OCI-LY1 (cell line): ENCODE measurements at regions not wholly inside any gene's neighbourhood (a gene's known extent, or its start where the extent isn't known, plus 50 kb on each side); places are given as distances from the start of the nearest gene placed in this dataset.

Experiments
- H2AFZ ChIP-seq: fragments of 200-600 bp; sonication (generic), shearing (Covaris generic); 2 replicates; pipeline ENCODE4 v1.6.0; 2014; ENCODE audit warnings: antibody characterized with exemption, mild to moderate bottlenecking, low read length
- H3F3A ChIP-seq: fragments of 200-600 bp; sonication (generic), shearing (Covaris generic); 2 replicates; pipeline ENCODE4 v1.6.0; 2014; ENCODE audit warnings: mild to moderate bottlenecking, antibody characterized with exemption, low read length, moderate library complexity; ENCODE audit not compliant: insufficient read depth
- H3K27ac ChIP-seq: fragments of 200-600 bp; sonication (generic); 2 replicates; pipeline ENCODE4 v1.5.1; 2014; ENCODE audit warnings: low read length, mixed run types, mild to moderate bottlenecking, low read depth; ENCODE audit not compliant: poor library complexity, severe bottlenecking
- H3K27me3 ChIP-seq: fragments of 200-600 bp; sonication (generic); 2 replicates; pipeline ENCODE4 v1.6.0; 2014; ENCODE audit warnings: antibody characterized with exemption, mild to moderate bottlenecking, low read length, moderate library complexity; ENCODE audit not compliant: insufficient read depth
- H3K36me3 ChIP-seq: fragments of 200-600 bp; sonication (generic); 2 replicates; pipeline ENCODE4 v1.6.1; 2014; ENCODE audit warnings: mild to moderate bottlenecking, antibody characterized with exemption, low read length, moderate library complexity, mixed read lengths; ENCODE audit not compliant: insufficient read depth
- H3K4me1 ChIP-seq: fragments of 200-600 bp; sonication (generic); 2 replicates; pipeline ENCODE4 v1.5.1; 2014; ENCODE audit warnings: mild to moderate bottlenecking, low read length, moderate library complexity; ENCODE audit not compliant: insufficient read depth, severe bottlenecking
- H3K4me2 ChIP-seq: fragments of 200-600 bp; sonication (generic), shearing (Covaris generic); 2 replicates; pipeline ENCODE4 v1.6.1; 2014; ENCODE audit warnings: low read length
- H3K4me3 ChIP-seq: fragments of 200-600 bp; sonication (generic); 2 replicates; pipeline ENCODE4 v1.5.1; 2014; ENCODE audit warnings: low read length, low read depth, mild to moderate bottlenecking, mixed read lengths; ENCODE audit not compliant: poor library complexity, severe bottlenecking
- H3K79me2 ChIP-seq: fragments of 200-600 bp; shearing (Covaris generic); 2 replicates; pipeline ENCODE4 v1.6.1; 2016; ENCODE audit warnings: mixed run types, low read length, mixed read lengths; ENCODE audit not compliant: insufficient read depth
- H3K9ac ChIP-seq: fragments of 200-600 bp; sonication (generic), shearing (Covaris generic); 2 replicates; pipeline ENCODE4 v1.6.1; 2014; ENCODE audit warnings: mild to moderate bottlenecking, low read length, mixed read lengths
- H3K9me2 ChIP-seq: fragments of 200-600 bp; sonication (generic), shearing (Covaris generic); 2 replicates; pipeline ENCODE4 v1.6.1; 2014; ENCODE audit warnings: low read depth, mild to moderate bottlenecking, low read length, mixed read lengths
- H3K9me3 ChIP-seq: fragments of 200-600 bp; shearing (Covaris generic); 2 replicates; pipeline ENCODE4 v1.6.1; 2014; ENCODE audit warnings: low read length, mixed read lengths
- H4K20me1 ChIP-seq: fragments of 200-600 bp; sonication (generic), shearing (Covaris generic); 2 replicates; pipeline ENCODE4 v1.6.0; 2016; ENCODE audit warnings: mild to moderate bottlenecking, low read length; ENCODE audit not compliant: insufficient read depth
- EZH2 ChIP-seq: fragments of 200-600 bp; sonication (generic), shearing (Covaris generic); IDR thresholded peaks from 2 replicates; pipeline ENCODE4 v1.8.0; 2017; ENCODE audit warnings: borderline replicate concordance, mixed run types, mild to moderate bottlenecking, antibody characterized with exemption, low read length, moderate library complexity, mixed read lengths
- TF ChIP-seq, protein P1 (sequence below): fragments of 200-600 bp; sonication (generic), shearing (Covaris generic); IDR thresholded peaks from 2 replicates; pipeline ENCODE4 v1.5.1; 2017; ENCODE audit warnings: mild to moderate bottlenecking, antibody characterized with exemption, low read length, moderate library complexity, mixed read lengths

DNA sequence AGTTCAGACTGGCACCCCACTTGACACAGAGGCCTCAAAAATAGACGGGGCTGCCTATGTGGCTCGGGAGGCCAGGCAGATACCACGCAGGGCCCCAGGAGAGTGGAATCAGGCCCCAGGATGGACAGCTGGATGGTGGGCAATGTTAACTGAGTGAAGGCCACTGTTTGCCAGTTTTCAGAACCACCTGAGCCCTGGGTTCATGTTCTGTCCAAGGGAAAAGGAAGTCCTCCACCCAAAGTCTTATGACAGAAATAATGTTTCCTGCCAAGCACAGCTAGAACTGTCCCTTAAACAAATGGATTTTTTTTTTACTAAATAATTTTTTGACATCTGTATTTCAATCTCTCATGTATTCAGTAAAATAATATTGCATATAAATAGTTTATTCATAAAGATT, 228.4 kb downstream of the KLF13 start:
- no peaks in the 10 kb centered on the region for H3K9me2 ChIP-seq
- no peaks in the 10 kb centered on the region for H3K4me1 ChIP-seq
- H3K36me3 ChIP-seq = no peaks in the 10 kb centered on the region
- peaks cover 4% of the 10 kb centered on the region; the same call in 1 of the 2 replicates for H3K27me3 ChIP-seq
- H3K9me3 ChIP-seq = no peaks in the 10 kb centered on the region
- no peak overlapping the region for H3K9ac ChIP-seq
- H3K79me2 ChIP-seq = no peaks in the 10 kb centered on the region
- no peak overlapping the region for H3K4me2 ChIP-seq
- H4K20me1 ChIP-seq = no peaks in the 10 kb centered on the region
- H3K4me3 ChIP-seq = no peak overlapping the region
- TF ChIP-seq EZH2 = no peak
- TF ChIP-seq, protein P1, sequence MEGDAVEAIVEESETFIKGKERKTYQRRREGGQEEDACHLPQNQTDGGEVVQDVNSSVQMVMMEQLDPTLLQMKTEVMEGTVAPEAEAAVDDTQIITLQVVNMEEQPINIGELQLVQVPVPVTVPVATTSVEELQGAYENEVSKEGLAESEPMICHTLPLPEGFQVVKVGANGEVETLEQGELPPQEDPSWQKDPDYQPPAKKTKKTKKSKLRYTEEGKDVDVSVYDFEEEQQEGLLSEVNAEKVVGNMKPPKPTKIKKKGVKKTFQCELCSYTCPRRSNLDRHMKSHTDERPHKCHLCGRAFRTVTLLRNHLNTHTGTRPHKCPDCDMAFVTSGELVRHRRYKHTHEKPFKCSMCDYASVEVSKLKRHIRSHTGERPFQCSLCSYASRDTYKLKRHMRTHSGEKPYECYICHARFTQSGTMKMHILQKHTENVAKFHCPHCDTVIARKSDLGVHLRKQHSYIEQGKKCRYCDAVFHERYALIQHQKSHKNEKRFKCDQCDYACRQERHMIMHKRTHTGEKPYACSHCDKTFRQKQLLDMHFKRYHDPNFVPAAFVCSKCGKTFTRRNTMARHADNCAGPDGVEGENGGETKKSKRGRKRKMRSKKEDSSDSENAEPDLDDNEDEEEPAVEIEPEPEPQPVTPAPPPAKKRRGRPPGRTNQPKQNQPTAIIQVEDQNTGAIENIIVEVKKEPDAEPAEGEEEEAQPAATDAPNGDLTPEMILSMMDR = no peak
- H3F3A ChIP-seq = no peaks in the 10 kb centered on the region
- H2AFZ ChIP-seq = no peak overlapping the region
- no peak overlapping the region for H3K27ac ChIP-seq

DNA sequence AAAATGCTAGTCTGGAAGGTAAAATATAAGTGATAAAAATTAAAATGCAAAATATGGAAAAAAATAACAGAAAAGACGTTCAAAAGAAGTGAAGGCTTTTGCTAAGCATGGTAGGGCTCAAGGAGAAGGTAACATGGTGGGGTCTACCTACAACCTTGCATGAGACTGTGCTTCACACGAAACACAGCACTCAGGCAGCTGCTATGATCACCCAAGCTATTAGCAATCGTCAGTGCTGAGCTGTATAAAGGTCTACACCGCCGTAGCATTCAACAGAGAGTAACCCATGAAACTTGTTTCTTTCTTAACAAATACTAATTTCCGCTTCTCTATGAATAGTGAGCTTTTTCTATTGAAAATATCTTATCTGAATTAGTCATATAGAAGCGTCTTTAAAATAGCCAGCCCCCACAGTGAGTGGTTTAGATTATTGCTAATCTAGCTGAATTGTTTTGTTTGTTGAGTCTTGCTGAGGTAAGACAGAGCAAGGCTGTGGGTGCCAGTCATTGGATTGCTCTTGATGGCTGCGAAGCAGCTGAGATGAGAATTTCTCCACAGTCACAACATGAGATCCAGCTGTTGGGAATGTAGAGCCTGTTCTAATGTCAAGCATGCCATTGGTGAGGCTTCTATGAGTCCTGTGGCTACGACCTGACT, 230.0 kb downstream of the KLF13 start:
- H2AFZ ChIP-seq = no peak overlapping the region
- H3K4me2 ChIP-seq = no peak overlapping the region
- TF ChIP-seq EZH2 = no peak
- TF ChIP-seq, protein P1 = no peak
- no peaks in the 10 kb centered on the region; the same call in 1 of the 2 replicates for H3K27me3 ChIP-seq
- no peaks in the 10 kb centered on the region for H3K4me1 ChIP-seq
- no peaks in the 10 kb centered on the region for H3F3A ChIP-seq
- H3K9ac ChIP-seq = no peak overlapping the region
- H3K36me3 ChIP-seq = no peaks in the 10 kb centered on the region
- H4K20me1 ChIP-seq = no peaks in the 10 kb centered on the region
- no peaks in the 10 kb centered on the region for H3K79me2 ChIP-seq
- no peaks in the 10 kb centered on the region for H3K9me2 ChIP-seq
- no peaks in the 10 kb centered on the region for H3K9me3 ChIP-seq
- no peak overlapping the region for H3K4me3 ChIP-seq
- no peak overlapping the region for H3K27ac ChIP-seq

- Histone ChIP-seq H3K9me2 (no peaks in the 10 kb centered on the region), H3K27me3 (no peaks in the 10 kb centered on the region; the same call in 1 of the 2 replicates), H3K4me3 (no peak overlapping the region), H4K20me1 (no peaks in the 10 kb centered on the region), H3K9me3 (no peaks in the 10 kb centered on the region), H3K9ac (no peak overlapping the region), H3K36me3 (no peaks in the 10 kb centered on the region), H3K79me2 (no peaks in the 10 kb centered on the region), H2AFZ (no peak overlapping the region), H3K27ac (no peak overlapping the region), H3K4me2 (no peak overlapping the region), H3K4me1 (no peaks in the 10 kb centered on the region), H3F3A (no peaks in the 10 kb centered on the region)
- TF ChIP-seq, protein P1 = no peak
These were observed 231.3 kb downstream of the KLF13 start for GRCh38 chr15:31557899-31558298.
